GM12865 (cell line): ENCODE measurements at regions not wholly inside any gene's neighbourhood (a gene's known extent, or its start where the extent isn't known, plus 50 kb on each side); places are given as distances from the start of the nearest gene placed in this dataset.

Experiments used
- DNase-seq: peaks from one replicate; pipeline ENCODE4 v3.0.0; 2010; ENCODE audit warnings: low read depth
- H3K4me3 ChIP-seq: 2 replicates; pipeline ENCODE4 v1.5.1; 2011; ENCODE audit warnings: mild to moderate bottlenecking, low read depth, low read length, control low read depth
- TF ChIP-seq, protein P1 (sequence below): IDR thresholded peaks from 2 replicates; pipeline ENCODE4 v1.5.1; 2011; ENCODE audit warnings: low read length, control low read depth, low read depth, inconsistent platforms; ENCODE audit not compliant: insufficient read depth; ENCODE audit errors: missing control alignments

GRCh38 chr6:44666324-44666723 is 278.8 kb downstream of the CDC5L start:
- TF ChIP-seq, protein P1, sequence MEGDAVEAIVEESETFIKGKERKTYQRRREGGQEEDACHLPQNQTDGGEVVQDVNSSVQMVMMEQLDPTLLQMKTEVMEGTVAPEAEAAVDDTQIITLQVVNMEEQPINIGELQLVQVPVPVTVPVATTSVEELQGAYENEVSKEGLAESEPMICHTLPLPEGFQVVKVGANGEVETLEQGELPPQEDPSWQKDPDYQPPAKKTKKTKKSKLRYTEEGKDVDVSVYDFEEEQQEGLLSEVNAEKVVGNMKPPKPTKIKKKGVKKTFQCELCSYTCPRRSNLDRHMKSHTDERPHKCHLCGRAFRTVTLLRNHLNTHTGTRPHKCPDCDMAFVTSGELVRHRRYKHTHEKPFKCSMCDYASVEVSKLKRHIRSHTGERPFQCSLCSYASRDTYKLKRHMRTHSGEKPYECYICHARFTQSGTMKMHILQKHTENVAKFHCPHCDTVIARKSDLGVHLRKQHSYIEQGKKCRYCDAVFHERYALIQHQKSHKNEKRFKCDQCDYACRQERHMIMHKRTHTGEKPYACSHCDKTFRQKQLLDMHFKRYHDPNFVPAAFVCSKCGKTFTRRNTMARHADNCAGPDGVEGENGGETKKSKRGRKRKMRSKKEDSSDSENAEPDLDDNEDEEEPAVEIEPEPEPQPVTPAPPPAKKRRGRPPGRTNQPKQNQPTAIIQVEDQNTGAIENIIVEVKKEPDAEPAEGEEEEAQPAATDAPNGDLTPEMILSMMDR = no peak
- DNase-seq = no peak
- H3K4me3 ChIP-seq = no peak overlapping the region

DNA sequence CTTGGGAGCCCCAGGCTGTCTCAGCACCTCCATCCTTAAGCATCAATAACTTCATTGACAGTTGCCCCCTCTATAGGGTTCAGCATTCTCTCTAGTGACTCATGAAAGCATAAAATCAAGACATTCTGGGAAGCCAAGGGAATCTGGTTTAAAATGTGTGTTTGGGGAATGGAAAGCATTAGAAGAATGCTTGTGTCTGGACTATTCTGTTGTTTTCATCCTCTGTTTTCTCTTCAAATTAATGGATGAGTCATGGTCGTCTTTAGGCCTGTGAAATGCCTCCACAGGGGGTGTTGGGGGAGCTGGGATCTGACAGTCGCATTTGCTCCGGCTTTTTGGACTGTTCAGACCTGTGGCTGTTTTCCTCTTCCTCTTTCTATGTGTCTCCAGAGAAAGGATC is 279.7 kb downstream of the CDC5L start:
- no peak overlapping the region for H3K4me3 ChIP-seq
- TF ChIP-seq, protein P1 = no peak
- DNase-seq = no peak

DNA sequence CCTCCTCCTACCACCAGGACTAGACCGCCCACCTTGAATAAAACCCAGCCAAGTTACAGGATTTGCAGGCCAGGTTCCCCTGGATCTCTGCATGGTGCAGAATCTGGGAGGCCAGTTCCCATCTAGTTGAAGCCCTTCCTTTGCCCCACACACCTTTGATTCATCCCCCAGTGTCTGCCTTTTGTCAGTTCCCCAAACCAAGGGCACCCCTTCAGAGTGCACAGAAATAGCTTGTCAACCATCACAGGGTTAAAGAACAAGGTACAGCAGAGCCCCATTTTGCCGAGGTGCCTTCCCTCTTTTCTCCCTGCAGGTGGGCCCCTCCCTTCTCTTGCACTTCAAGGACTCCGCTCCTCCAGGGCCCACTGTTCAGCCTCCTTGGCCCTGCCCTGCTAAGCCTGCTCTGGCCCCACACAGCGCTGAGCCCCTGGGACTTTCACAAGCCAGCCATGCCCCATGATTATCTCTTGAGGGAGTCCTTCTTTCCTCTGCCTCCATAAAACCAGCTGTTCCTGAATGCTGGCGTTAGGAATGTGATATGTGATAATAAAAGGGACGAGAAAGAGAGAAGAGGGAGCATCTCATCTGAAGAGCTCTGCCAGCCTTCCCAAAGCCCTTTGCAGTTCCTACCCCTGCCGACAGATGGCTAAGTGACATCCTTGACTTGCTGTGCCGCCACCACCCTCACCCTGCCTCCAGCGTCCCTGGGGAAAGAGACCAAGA is 280.3 kb downstream of the CDC5L start:
- no peak overlapping the region for H3K4me3 ChIP-seq
- TF ChIP-seq, protein P1 = peak; percentile 88
- peak; percentile 63 for DNase-seq

GRCh38 chr6:44668391-44668930 is 281.0 kb downstream of the CDC5L start:
- DNase-seq = no peak
- TF ChIP-seq, protein P1 = no peak
- no peak overlapping the region for H3K4me3 ChIP-seq

DNA sequence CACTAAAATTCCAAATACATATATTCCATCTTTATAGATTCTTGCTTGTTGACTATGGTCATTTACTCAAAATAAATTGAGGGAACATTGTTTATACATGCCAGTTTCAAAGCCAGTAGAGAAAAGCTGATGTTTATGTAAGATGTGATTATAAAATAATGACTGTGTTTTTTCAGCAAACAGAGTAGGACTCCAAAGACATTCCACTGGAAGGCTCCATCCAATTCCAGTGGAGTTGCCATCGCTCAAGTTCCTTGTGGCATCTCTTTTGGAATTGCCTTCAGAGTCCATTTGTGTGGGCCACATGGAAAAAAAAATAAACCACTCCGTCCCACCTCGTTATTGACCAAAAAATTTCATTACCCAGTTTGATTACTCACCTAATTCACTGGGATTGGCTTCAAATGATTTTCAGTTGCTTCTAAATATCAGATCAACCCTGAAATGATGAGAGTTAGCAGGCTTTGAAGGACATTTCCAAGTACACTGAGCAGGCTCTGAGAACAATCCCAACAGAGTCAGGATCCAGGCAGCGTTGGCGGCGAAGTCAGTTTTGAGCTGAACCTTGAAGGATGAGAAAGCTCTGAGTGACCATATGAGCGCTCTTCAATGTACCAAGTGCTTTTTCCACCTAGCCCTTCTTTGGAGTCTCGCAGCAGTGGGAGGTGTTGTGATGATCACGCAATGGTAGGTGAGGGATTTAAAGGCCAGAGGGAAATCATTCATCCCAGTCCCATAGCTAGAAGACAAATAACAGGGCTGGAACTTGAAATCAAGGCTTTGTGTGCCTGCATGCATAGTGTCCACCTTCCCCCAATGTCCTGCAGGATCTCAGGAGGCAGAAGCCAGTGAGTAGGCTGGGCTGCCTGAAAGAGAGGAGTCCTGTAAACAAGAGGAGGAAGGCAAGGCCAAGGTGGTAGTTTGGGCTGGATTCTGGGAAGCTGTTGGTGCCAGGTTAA is 281.7 kb downstream of the CDC5L start:
- TF ChIP-seq, protein P1 = no peak
- H3K4me3 ChIP-seq = no peak overlapping the region
- DNase-seq = no peak

DNA sequence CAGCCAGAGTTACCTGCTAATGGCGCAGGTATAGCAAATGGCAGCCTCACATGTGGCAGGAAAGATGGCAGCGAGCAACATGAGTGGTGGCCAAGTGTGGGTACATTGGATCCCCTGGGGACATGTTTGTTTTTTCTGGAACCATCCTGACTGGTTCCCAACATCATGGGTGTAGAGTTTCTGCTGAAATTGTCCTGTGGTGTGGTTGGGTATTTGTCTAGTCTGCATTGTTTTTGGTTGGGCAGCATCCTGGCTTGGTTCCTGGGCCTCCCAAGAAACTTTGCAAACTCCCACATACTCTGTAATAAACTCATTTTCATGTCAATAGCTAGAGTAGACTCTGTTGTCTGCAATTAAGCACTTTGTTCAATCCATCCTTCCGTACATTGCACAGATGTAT is 282.6 kb downstream of the CDC5L start:
- TF ChIP-seq, protein P1 = no peak
- DNase-seq = no peak
- H3K4me3 ChIP-seq = no peak overlapping the region
